CD14-positive monocyte (primary cell): ENCODE measurements at regions not wholly inside any gene's neighbourhood (a gene's known extent, or its start where the extent isn't known, plus 50 kb on each side); places are given as distances from the start of the nearest gene placed in this dataset.
"Not testable (repeated sequence)": the region's sequence is repeated elsewhere in the genome, so short reads cannot be mapped to it uniquely, and the experiment has no call there.

ENCODE experiments used
- DNase-seq, 3 donors: peaks; one replicate each; pipeline ENCODE4 v3.0.0-alpha.2; 2011 to 2022
- H2AFZ ChIP-seq: 2 replicates; pipeline ENCODE4 v1.6.0; 2012; ENCODE audit warnings: mild to moderate bottlenecking, low read depth, low read length, inconsistent platforms; ENCODE audit not compliant: insufficient read depth, poor library complexity, severe bottlenecking
- H3K27ac ChIP-seq, 2 donors: 1 replicate in 1 of 2; 2 replicates in 1 of 2; pipeline ENCODE4 v1.5.1; 2012 to 2013; ENCODE audit warnings: low read length in 2 of 2, control low read depth in 1 of 2, inconsistent platforms in 1 of 2, low read depth in 1 of 2, mild to moderate bottlenecking in 1 of 2
- H3K27me3 ChIP-seq, 2 donors: one replicate each; pipeline versions ENCODE4 v1.6.0 to v1.6.1; 2011 to 2013; ENCODE audit warnings: low read length in 2 of 2; ENCODE audit not compliant: control insufficient read depth in 2 of 2, insufficient read depth in 2 of 2
- H3K36me3 ChIP-seq, 2 donors: replicated peaks in 1 of 2; 1 replicate in 1 of 2; 2 replicates in 1 of 2; pipeline versions ENCODE4 v1.5.1 to v1.6.1; 2012 to 2013; ENCODE audit warnings: low read length in 2 of 2, control low read depth in 1 of 2, inconsistent platforms in 1 of 2, mild to moderate bottlenecking in 1 of 2; ENCODE audit not compliant: insufficient read depth in 2 of 2, control insufficient read depth in 1 of 2
- H3K4me1 ChIP-seq, 2 donors: 1 replicate in 1 of 2; 2 replicates in 1 of 2; pipeline versions ENCODE4 v1.5.1 to v1.6.1; 2012 to 2013; ENCODE audit warnings: low read length in 2 of 2, control low read depth in 1 of 2, inconsistent platforms in 1 of 2, mild to moderate bottlenecking in 1 of 2, moderate library complexity in 1 of 2; ENCODE audit not compliant: insufficient read depth in 2 of 2, control insufficient read depth in 1 of 2
- H3K4me2 ChIP-seq: replicated peaks from 2 replicates; pipeline ENCODE3; 2012; ENCODE audit warnings: low read length, moderate library complexity, mild to moderate bottlenecking; ENCODE audit not compliant: poor library complexity, severe bottlenecking; ENCODE audit errors: extremely low read depth
- H3K4me3 ChIP-seq, 3 experiments: fragments of 200-600 bp in 1 of 3; sonication (generic) in 1 of 3; replicated peaks in 1 of 3; 1 replicate in 2 of 3; 2 replicates in 1 of 3; pipeline ENCODE4 v1.5.1; 2011 to 2013; ENCODE audit warnings: low read length in 3 of 3, mild to moderate bottlenecking in 3 of 3, control low read depth in 2 of 3, low read depth in 2 of 3, inconsistent platforms in 1 of 3, moderate library complexity in 1 of 3
- H3K79me2 ChIP-seq: 2 replicates; pipeline ENCODE4 v1.6.0; 2012; ENCODE audit warnings: mild to moderate bottlenecking, control low read depth, inconsistent platforms, low read length, moderate library complexity; ENCODE audit not compliant: insufficient read depth
- H3K9ac ChIP-seq: 2 replicates; pipeline ENCODE4 v1.6.0; 2017; ENCODE audit warnings: low read length, mild to moderate bottlenecking; ENCODE audit not compliant: insufficient read depth, poor library complexity, severe bottlenecking
- H3K9me3 ChIP-seq, 2 donors: replicated peaks in 1 of 2; 1 replicate in 1 of 2; 2 replicates in 1 of 2; pipeline versions ENCODE4 v1.5.1 to v1.6.1; 2012 to 2013; ENCODE audit warnings: low read length in 2 of 2, control low read depth in 1 of 2; ENCODE audit not compliant: control insufficient read depth in 1 of 2, insufficient read depth in 1 of 2
- H4K20me1 ChIP-seq: 2 replicates; pipeline ENCODE4 v1.6.0; 2012; ENCODE audit warnings: mild to moderate bottlenecking, low read length, control low read depth, moderate library complexity; ENCODE audit not compliant: insufficient read depth
- H3K27ac Mint-ChIP-seq, 7 donors: one replicate each; pipeline ENCODE4 v1.8.0; 2020; ENCODE audit warnings: mild to moderate bottlenecking in 7 of 7, mixed read lengths in 7 of 7, moderate library complexity in 6 of 7, inconsistent platforms in 2 of 7
- H3K27me3 Mint-ChIP-seq, 3 donors: one replicate each; pipeline ENCODE4 v1.8.0; 2021 to 2022; ENCODE audit warnings: low read depth in 3 of 3, mild to moderate bottlenecking in 3 of 3, mixed read lengths in 3 of 3, moderate library complexity in 3 of 3, inconsistent platforms in 1 of 3
- H3K36me3 Mint-ChIP-seq, 2 donors: one replicate each; pipeline ENCODE4 v1.8.0; 2020; ENCODE audit warnings: mixed read lengths in 2 of 2, inconsistent platforms in 1 of 2, mild to moderate bottlenecking in 1 of 2
- H3K4me1 Mint-ChIP-seq: one replicate; pipeline ENCODE4 v1.8.0; 2020; ENCODE audit warnings: mild to moderate bottlenecking, mixed read lengths
- H3K4me3 Mint-ChIP-seq, 2 donors: one replicate each; pipeline ENCODE4 v1.8.0; 2020; ENCODE audit warnings: mild to moderate bottlenecking in 2 of 2, mixed read lengths in 2 of 2, moderate library complexity in 1 of 2
- H3K9me3 Mint-ChIP-seq, 7 donors: one replicate each; pipeline ENCODE4 v1.8.0; 2020 to 2022; ENCODE audit warnings: mixed read lengths in 7 of 7, mild to moderate bottlenecking in 6 of 7, moderate library complexity in 6 of 7, inconsistent platforms in 2 of 7
- WGBS: methylation state at CpG from one replicate; pipeline ENCODE4 v1.1.5; 2013; ENCODE audit warnings: missing lambda C conversion rate; ENCODE audit not compliant: insufficient coverage; 5-methylcytosine and 5-hydroxymethylcytosine counted together
- intact Hi-C, 2 donors: fragments of 100-400 bp; cut with micrococcal nuclease; formaldehyde crosslinking; loops; one replicate each; pipeline versions ENCODE4 v1.15.0 to v1.15.1; 2023

- not testable (repeated sequence) for DNase-seq, H3K36me3 ChIP-seq
- WGBS = 40% methylated on average over 1 of the region's 12 CpGs
Observed at GRCh38 chr16:33994207-33994606, 534.8 kb downstream of the TP53TG3F start.

GRCh38 chr16:33995821-33996372, 536.5 kb downstream of the TP53TG3F start:
- no CpG with 5 or more reads among the region's 9 CpGs for WGBS
- H3K27me3 Mint-ChIP-seq, H3K27ac Mint-ChIP-seq, H3K9ac ChIP-seq, H3K4me1 Mint-ChIP-seq, H4K20me1 ChIP-seq, H3K79me2 ChIP-seq, H3K27ac ChIP-seq, H3K36me3 ChIP-seq, H3K27me3 ChIP-seq, H3K36me3 Mint-ChIP-seq, H3K4me3 ChIP-seq, H3K4me1 ChIP-seq, intact Hi-C loops, H3K4me3 Mint-ChIP-seq, DNase-seq, H3K4me2 ChIP-seq, H2AFZ ChIP-seq: not testable (repeated sequence)
- H3K9me3 ChIP-seq = peaks cover 0 to 23% of the 10 kb centered on the region in 2 donors
- H3K9me3 Mint-ChIP-seq = peaks cover 11 to 31% (median 21%) of the 10 kb centered on the region in 7 donors

More at GRCh38 chr16:33994207-33994606, 534.8 kb downstream of the TP53TG3F start:
- H3K9me3 ChIP-seq = peaks cover 0 to 23% of the 10 kb centered on the region in 2 donors
- H3K4me2 ChIP-seq, H3K4me1 ChIP-seq, H3K4me3 ChIP-seq, H3K27ac Mint-ChIP-seq, H3K79me2 ChIP-seq, intact Hi-C loops, H4K20me1 ChIP-seq, H3K27me3 ChIP-seq, H3K36me3 Mint-ChIP-seq, H2AFZ ChIP-seq, H3K27me3 Mint-ChIP-seq, H3K27ac ChIP-seq, H3K4me3 Mint-ChIP-seq, H3K9ac ChIP-seq, H3K4me1 Mint-ChIP-seq: not testable (repeated sequence)
- H3K9me3 Mint-ChIP-seq = peaks cover 11 to 31% (median 21%) of the 10 kb centered on the region in 7 donors

- H3K27me3 Mint-ChIP-seq, H3K4me3 Mint-ChIP-seq, H2AFZ ChIP-seq, H3K9me3 ChIP-seq, intact Hi-C loops, H3K36me3 ChIP-seq, H3K4me1 ChIP-seq, H3K27me3 ChIP-seq, H3K27ac ChIP-seq, H3K4me1 Mint-ChIP-seq, DNase-seq, H3K27ac Mint-ChIP-seq, H4K20me1 ChIP-seq, H3K36me3 Mint-ChIP-seq, H3K79me2 ChIP-seq, H3K4me3 ChIP-seq, H3K4me2 ChIP-seq, H3K9ac ChIP-seq, H3K9me3 Mint-ChIP-seq: not testable (repeated sequence)
- WGBS = no CpG with 5 or more reads among the region's 4 CpGs
Observed at GRCh38 chr16:34001184-34001583, 541.8 kb downstream of the TP53TG3F start.

GRCh38 chr16:34001961-34002360, 542.5 kb downstream of the TP53TG3F start:
- DNase-seq, H3K9me3 ChIP-seq, H3K36me3 Mint-ChIP-seq, intact Hi-C loops, H3K4me1 ChIP-seq, H3K27me3 ChIP-seq, H4K20me1 ChIP-seq, H3K4me3 ChIP-seq, H3K4me1 Mint-ChIP-seq, H3K36me3 ChIP-seq, H3K9ac ChIP-seq, H3K9me3 Mint-ChIP-seq, H3K4me2 ChIP-seq, H3K4me3 Mint-ChIP-seq, H3K27me3 Mint-ChIP-seq, H2AFZ ChIP-seq, H3K79me2 ChIP-seq, H3K27ac ChIP-seq, H3K27ac Mint-ChIP-seq: not testable (repeated sequence)
- WGBS = 100% methylated on average over 1 of the region's 4 CpGs
